H1 (cell line): ENCODE measurements at regions not wholly inside any gene's neighbourhood (a gene's known extent, or its start where the extent isn't known, plus 50 kb on each side); places are given as distances from the start of the nearest gene placed in this dataset.

Source experiments
- CTCF ChIA-PET: fragments of 300-600 bp; sonication (Branson Sonifier 250); formaldehyde crosslinking; loops from one replicate; lab custom pipeline; 2021; ENCODE audit not compliant: partially characterized antibody; lab: Charles Lee
- POLR2A ChIA-PET: fragments of 300-600 bp; sonication (Branson Sonifier 250); formaldehyde crosslinking; loops from one replicate; lab custom pipeline; 2021; ENCODE audit warnings: inconsistent platforms; ENCODE audit not compliant: partially characterized antibody; lab: Charles Lee
- DNase-seq, 2 experiments: peaks; one replicate each; pipeline versions ENCODE4 v3.0.0 to v3.0.0-alpha.2; 2010 to 2022; ENCODE audit warnings: low spot score in 2 of 2, low read depth in 1 of 2, mixed read lengths in 1 of 2
- FAIRE-seq: peaks from 2 replicates; lab custom pipeline; 2011; peaks lifted over from hg19 to GRCh38; lab: Jason Lieb, UNC
- H2AFZ ChIP-seq: 2 replicates; pipeline ENCODE4 v1.8.1; 2012; ENCODE audit warnings: low read length, inconsistent platforms
- H2AK5ac ChIP-seq: 2 replicates; pipeline ENCODE4 v1.6.1; 2013; ENCODE audit warnings: low read depth, low read length
- H2BK120ac ChIP-seq: replicated peaks from 2 replicates; pipeline ENCODE3; 2013; ENCODE audit warnings: low read depth, low read length, inconsistent platforms
- H2BK12ac ChIP-seq: 2 replicates; pipeline ENCODE4 v1.6.1; 2013; ENCODE audit warnings: low read depth, low read length
- H2BK15ac ChIP-seq: 2 replicates; pipeline ENCODE4 v1.6.1; 2013; ENCODE audit warnings: low read length
- H2BK20ac ChIP-seq: 2 replicates; pipeline ENCODE4 v1.6.1; 2013; ENCODE audit warnings: low read length
- H2BK5ac ChIP-seq: 2 replicates; pipeline ENCODE4 v1.6.1; 2013; ENCODE audit warnings: low read depth, low read length
- H3K14ac ChIP-seq: 2 replicates; pipeline ENCODE4 v1.6.1; 2013; ENCODE audit warnings: inconsistent platforms; ENCODE audit not compliant: insufficient read length
- H3K18ac ChIP-seq: 2 replicates; pipeline ENCODE4 v1.6.1; 2013; ENCODE audit warnings: low read length; ENCODE audit errors: extremely low read depth
- H3K23ac ChIP-seq: 2 replicates; pipeline ENCODE4 v1.6.1; 2013; ENCODE audit warnings: inconsistent platforms; ENCODE audit not compliant: insufficient read length
- H3K23me2 ChIP-seq: 2 replicates; pipeline ENCODE4 v1.6.1; 2013; ENCODE audit warnings: low read depth, low read length
- H3K27ac ChIP-seq: 2 replicates; pipeline ENCODE4 v1.6.1; 2011; ENCODE audit warnings: low read depth, low read length, inconsistent platforms
- H3K27me3 ChIP-seq, 4 experiments: replicated peaks in 1 of 4; 1 replicate in 1 of 4; 2 replicates in 3 of 4; pipeline versions ENCODE4 v1.6.1 to v1.8.1; 2011 to 2013; ENCODE audit warnings: low read length in 3 of 4, mild to moderate bottlenecking in 3 of 4, inconsistent platforms in 2 of 4, mixed read lengths in 2 of 4, moderate library complexity in 1 of 4; ENCODE audit not compliant: control insufficient read depth in 3 of 4, insufficient read depth in 3 of 4; ENCODE audit errors: extremely low read depth in 1 of 4
- H3K36me3 ChIP-seq, 4 experiments: 2 replicates each; pipeline versions ENCODE4 v1.6.1 to v1.8.1; 2011 to 2013; ENCODE audit warnings: mild to moderate bottlenecking in 4 of 4, low read length in 3 of 4, moderate library complexity in 2 of 4, control low read depth in 1 of 4, inconsistent platforms in 1 of 4; ENCODE audit not compliant: insufficient read depth in 4 of 4, control insufficient read depth in 2 of 4
- H3K4ac ChIP-seq: replicated peaks from 2 replicates; pipeline ENCODE3; 2013; ENCODE audit warnings: low read length, low read depth, mixed read lengths, inconsistent platforms; ENCODE audit not compliant: insufficient read length
- H3K4me1 ChIP-seq, 4 experiments: replicated peaks in 1 of 4; 1 replicate in 1 of 4; 2 replicates in 3 of 4; pipeline versions ENCODE4 v1.6.1 to v1.8.1; 2011 to 2013; ENCODE audit warnings: low read length in 3 of 4, inconsistent platforms in 2 of 4, mixed read lengths in 1 of 4; ENCODE audit not compliant: insufficient read depth in 4 of 4, control insufficient read depth in 3 of 4
- H3K4me2 ChIP-seq, 2 experiments: 2 replicates each; pipeline versions ENCODE4 v1.6.1 to v1.8.1; 2011 to 2013; ENCODE audit warnings: low read depth in 2 of 2, low read length in 2 of 2, control low read depth in 1 of 2, inconsistent platforms in 1 of 2, mild to moderate bottlenecking in 1 of 2; ENCODE audit not compliant: insufficient read depth in 1 of 2
- H3K4me3 ChIP-seq, 4 experiments: fragments of 200-600, 300-600 bp in 1 of 4; sonication (generic), shearing (Covaris generic), sonication (Bioruptor Twin) in 1 of 4; 2 replicates each; pipeline versions ENCODE4 v1.5.1 to v1.8.1; 2011 to 2016; ENCODE audit warnings: low read length in 4 of 4, low read depth in 3 of 4, control low read depth in 2 of 4, inconsistent platforms in 2 of 4, mild to moderate bottlenecking in 2 of 4, mixed read lengths in 1 of 4, moderate library complexity in 1 of 4; ENCODE audit not compliant: insufficient read depth in 2 of 4; ENCODE audit errors: extremely low read depth in 1 of 4
- H3K56ac ChIP-seq: replicated peaks from 2 replicates; pipeline ENCODE3; 2013; ENCODE audit warnings: low read depth, mild to moderate bottlenecking, mixed read lengths, low read length, inconsistent platforms; ENCODE audit not compliant: insufficient read length
- H3K79me1 ChIP-seq: 2 replicates; pipeline ENCODE4 v1.6.1; 2013; ENCODE audit warnings: low read depth, low read length, control low read depth
- H3K79me2 ChIP-seq, 2 experiments: 2 replicates each; pipeline versions ENCODE4 v1.6.1 to v1.8.1; 2012 to 2013; ENCODE audit warnings: low read length in 2 of 2, mild to moderate bottlenecking in 2 of 2, inconsistent platforms in 1 of 2; ENCODE audit not compliant: insufficient read depth in 2 of 2, control insufficient read depth in 1 of 2
- H3K9ac ChIP-seq, 4 experiments: replicated peaks in 1 of 4; 1 replicate in 1 of 4; 2 replicates in 3 of 4; pipeline versions ENCODE4 v1.6.1 to v1.8.1; 2011 to 2013; ENCODE audit warnings: low read depth in 3 of 4, low read length in 3 of 4, control low read depth in 2 of 4, mild to moderate bottlenecking in 2 of 4, moderate library complexity in 2 of 4, inconsistent platforms in 1 of 4; ENCODE audit errors: extremely low read depth in 1 of 4
- H3K9me3 ChIP-seq, 2 experiments: 2 replicates each; pipeline versions ENCODE4 v1.6.1 to v1.8.1; 2012 to 2013; ENCODE audit warnings: mild to moderate bottlenecking in 2 of 2, moderate library complexity in 2 of 2, control low read depth in 1 of 2, inconsistent platforms in 1 of 2, low read depth in 1 of 2, low read length in 1 of 2, mixed read lengths in 1 of 2; ENCODE audit not compliant: insufficient read depth in 2 of 2
- H4K20me1 ChIP-seq, 2 experiments: replicated peaks in 1 of 2; 2 replicates each; pipeline versions ENCODE3 to v1.8.1; 2011 to 2013; ENCODE audit warnings: inconsistent platforms in 2 of 2, low read length in 2 of 2, mild to moderate bottlenecking in 1 of 2; ENCODE audit not compliant: insufficient read depth in 2 of 2, control insufficient read depth in 1 of 2
- H4K5ac ChIP-seq: 2 replicates; pipeline ENCODE4 v1.6.1; 2013; ENCODE audit warnings: low read length, low read depth, mixed read lengths, inconsistent platforms; ENCODE audit not compliant: insufficient read length
- H4K8ac ChIP-seq: 2 replicates; pipeline ENCODE4 v1.8.0; 2013; ENCODE audit warnings: mild to moderate bottlenecking, moderate library complexity, low read length, inconsistent platforms; ENCODE audit not compliant: insufficient read depth; ENCODE audit errors: extremely low read depth
- H4K91ac ChIP-seq: replicated peaks from 2 replicates; pipeline ENCODE3; 2013; ENCODE audit warnings: low read length, mixed read lengths, inconsistent platforms; ENCODE audit not compliant: insufficient read length
- SUZ12 ChIP-seq: fragments of 200-600 bp; sonication (generic); IDR thresholded peaks from 2 replicates; pipeline ENCODE4 v1.6.1; 2012; ENCODE audit warnings: mild to moderate bottlenecking, inconsistent platforms, low read length, moderate library complexity, mixed read lengths
- TAF7 ChIP-seq: optimal IDR thresholded peaks from 2 replicates; pipeline ENCODE3; 2011; ENCODE audit warnings: low read depth, mild to moderate bottlenecking, inconsistent platforms, low read length, moderate library complexity, borderline replicate concordance
- TBP ChIP-seq: IDR thresholded peaks from 2 replicates; pipeline ENCODE4 v1.6.1; 2011; ENCODE audit warnings: low read depth, low read length, improper control_type of control experiment
- WGBS, 2 experiments: shearing (Covaris generic) in 1 of 2; methylation state at CpG; one replicate each; pipeline versions ENCODE4 v1.1.6 to v1.1.7; 2013 to 2015; ENCODE audit warnings: low lambda C conversion rate in 2 of 2, mixed read lengths in 2 of 2, inconsistent platforms in 1 of 2, low coverage in 1 of 2, missing lambda C conversion rate in 1 of 2; ENCODE audit not compliant: insufficient replicate concordance in 2 of 2, insufficient coverage in 1 of 2, insufficient read length in 1 of 2; ENCODE audit errors: extremely low coverage in 1 of 2, missing lambda C conversion rate in 1 of 2; 5-methylcytosine and 5-hydroxymethylcytosine counted together

DNA sequence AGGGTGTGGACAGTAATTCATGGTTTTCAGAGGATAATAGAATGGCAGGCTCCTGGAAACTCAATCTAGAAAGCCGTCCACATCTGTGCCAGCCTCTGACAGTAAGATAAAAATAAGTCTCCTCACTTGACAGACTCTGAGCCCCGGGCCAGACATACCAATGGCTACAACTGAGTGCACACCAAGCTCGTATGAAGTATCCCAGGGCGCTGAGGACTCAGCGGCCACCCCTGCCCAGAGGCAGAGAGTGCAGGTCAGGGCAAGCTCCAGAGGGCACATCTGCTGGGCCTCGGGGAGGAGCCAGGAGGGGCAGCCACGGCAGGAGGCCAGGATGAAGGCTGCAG, 262.8 kb upstream of the TCERG1L start:
- Histone ChIP-seq H3K14ac (no peak overlapping the region), H3K23me2 (no peaks in the 10 kb centered on the region), H2AFZ (no peak overlapping the region), H2BK12ac (no peak overlapping the region), H3K79me2 (no peaks in the 10 kb centered on the region), H3K36me3 (no peaks in the 10 kb centered on the region), H3K79me1 (no peaks in the 10 kb centered on the region), H3K18ac (no peak overlapping the region; the same call in 1 of the 2 replicates), H3K9ac (no peak overlapping the region), H2AK5ac (no peak overlapping the region), H3K4ac (no peak overlapping the region), H2BK20ac (no peak overlapping the region), H4K20me1 (no peaks in the 10 kb centered on the region), H3K9me3 (no peaks in the 10 kb centered on the region), H3K56ac (no peak overlapping the region), H3K23ac (no peak overlapping the region), H3K27me3 (no peaks in the 10 kb centered on the region), H2BK120ac (no peak overlapping the region), H2BK15ac (no peak overlapping the region), H2BK5ac (no peak overlapping the region), H4K91ac (no peak overlapping the region), H3K4me3 (no peak overlapping the region), H4K8ac (no peak overlapping the region), H4K5ac (no peak overlapping the region), H3K4me1 (no peaks in the 10 kb centered on the region; a peak in 1 of 7 replicates), H3K4me2 (no peak overlapping the region), H3K27ac (no peak overlapping the region)
- DNase-seq (no peak), FAIRE-seq (no peak)
- ChIA-PET POLR2A (no interaction called here), CTCF (interaction anchor here (0.7 to 2.1 kb wide), 5 partner anchors 11 to 403 kb away, joined by 3 to 6 read pairs (median 4); no protein-coding TSS in a partner anchor)
- WGBS, 2 experiments, result 90% methylated on average over 5 of the region's 7 CpGs; no CpG with 5 or more reads in 1 of the 2 experiments
- TF ChIP-seq TAF7, result no peak
- TF ChIP-seq TBP, result no peak
- no peak for TF ChIP-seq SUZ12
